ENCODE measurements at regions not wholly inside any gene's neighbourhood (a gene's known extent, or its start where the extent isn't known, plus 50 kb on each side); places are given as distances from the start of the nearest gene placed in this dataset.

- FAIRE-seq = no peak
- BruUV-seq (replicated peaks) = no TSS peak
- CTCF ChIA-PET = interaction anchor here (1.7 to 2.4 kb wide), 2 partner anchors 10 to 14 kb away, joined by 4 to 10 read pairs; no protein-coding TSS in a partner anchor
These were observed 112.1 kb downstream of the KIF4B start for GRCh38 chr5:155125551-155126095.

More at GRCh38 chr5:155125551-155126095, 112.1 kb downstream of the KIF4B start:
- Histone ChIP-seq H3K9me3 (replicated peaks; ENCODE audit: control insufficient read depth, insufficient read depth, low read length) (no peaks in the 10 kb centered on the region), H3K4me2 (ENCODE audit: insufficient read depth, low read length) (no peak overlapping the region), H3K27ac (ENCODE audit: insufficient read depth, low read depth, low read length) (no peak overlapping the region), H2AFZ (ENCODE audit: low read depth, low read length) (no peak overlapping the region), H3K27me3 (ENCODE audit: control insufficient read depth in 2 of 2, insufficient read depth in 2 of 2, low read length in 2 of 2) (peaks cover 0 to 2% of the 10 kb centered on the region in 2 experiments), H3K9me1 (replicated peaks; ENCODE audit: control insufficient read depth, extremely low read depth, insufficient read depth, low read length) (no peaks in the 10 kb centered on the region), H3K36me3 (ENCODE audit: control insufficient read depth in 2 of 2, extremely low read depth in 1 of 2, insufficient read depth in 2 of 2, low read length in 2 of 2) (no peaks in the 10 kb centered on the region), H3K9ac (replicated peaks; ENCODE audit: extremely low read depth, insufficient read depth, low read length) (no peak overlapping the region), H3K4me3 (replicated peaks in 1 of 3; ENCODE audit: insufficient read depth in 1 of 3, low read depth in 1 of 3, low read length in 3 of 3) (no peak overlapping the region), H3K4me1 (ENCODE audit: control insufficient read depth, extremely low read depth, insufficient read depth, low read length) (no peaks in the 10 kb centered on the region), H4K20me1 (replicated peaks; ENCODE audit: control insufficient read depth, extremely low read depth, insufficient read depth, low read length) (no peaks in the 10 kb centered on the region), H3K79me2 (ENCODE audit: control insufficient read depth, insufficient read depth, low read length) (no peaks in the 10 kb centered on the region)
- intact Hi-C loops (cut with micrococcal nuclease) (no loop called here), dilution Hi-C loops (cut with MboI; ENCODE audit: extremely low pct_ligation_motif_present, low sequenced_read_pairs) (no loop called here)
- DNase-seq (ENCODE audit: low read depth, low spot score) = no peak
- TF ChIP-seq JUN (IDR thresholded peaks at IDR 0.05; ENCODE audit: borderline replicate concordance, insufficient read depth, insufficient read length, low read depth) (no peak), MYC (IDR thresholded peaks at IDR 0.05; ENCODE audit: low read depth, low read length) (no peak), EZH2 (IDR thresholded peaks at IDR 0.05; ENCODE audit: borderline replicate concordance, low read depth, low read length, severe bottlenecking) (no peak), GATA2 (IDR thresholded peaks at IDR 0.05; ENCODE audit: insufficient read depth, insufficient read length, low read depth, low read length) (no peak), FOS (IDR thresholded peaks at IDR 0.05; ENCODE audit: borderline replicate concordance, insufficient read depth, low read length) (no peak), POLR2A (IDR thresholded peaks at IDR 0.05; ENCODE audit: low read depth, low read length) (no peak), POLR2AphosphoS5 (IDR thresholded peaks at IDR 0.05; ENCODE audit: insufficient read depth, low read depth, low read length) (no peak)
- TF ChIP-seq, protein P1, sequence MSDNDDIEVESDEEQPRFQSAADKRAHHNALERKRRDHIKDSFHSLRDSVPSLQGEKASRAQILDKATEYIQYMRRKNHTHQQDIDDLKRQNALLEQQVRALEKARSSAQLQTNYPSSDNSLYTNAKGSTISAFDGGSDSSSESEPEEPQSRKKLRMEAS (IDR thresholded peaks at IDR 0.05; ENCODE audit: insufficient read depth, insufficient read length) = no peak
- TF ChIP-seq, protein P2, sequence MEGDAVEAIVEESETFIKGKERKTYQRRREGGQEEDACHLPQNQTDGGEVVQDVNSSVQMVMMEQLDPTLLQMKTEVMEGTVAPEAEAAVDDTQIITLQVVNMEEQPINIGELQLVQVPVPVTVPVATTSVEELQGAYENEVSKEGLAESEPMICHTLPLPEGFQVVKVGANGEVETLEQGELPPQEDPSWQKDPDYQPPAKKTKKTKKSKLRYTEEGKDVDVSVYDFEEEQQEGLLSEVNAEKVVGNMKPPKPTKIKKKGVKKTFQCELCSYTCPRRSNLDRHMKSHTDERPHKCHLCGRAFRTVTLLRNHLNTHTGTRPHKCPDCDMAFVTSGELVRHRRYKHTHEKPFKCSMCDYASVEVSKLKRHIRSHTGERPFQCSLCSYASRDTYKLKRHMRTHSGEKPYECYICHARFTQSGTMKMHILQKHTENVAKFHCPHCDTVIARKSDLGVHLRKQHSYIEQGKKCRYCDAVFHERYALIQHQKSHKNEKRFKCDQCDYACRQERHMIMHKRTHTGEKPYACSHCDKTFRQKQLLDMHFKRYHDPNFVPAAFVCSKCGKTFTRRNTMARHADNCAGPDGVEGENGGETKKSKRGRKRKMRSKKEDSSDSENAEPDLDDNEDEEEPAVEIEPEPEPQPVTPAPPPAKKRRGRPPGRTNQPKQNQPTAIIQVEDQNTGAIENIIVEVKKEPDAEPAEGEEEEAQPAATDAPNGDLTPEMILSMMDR (IDR thresholded peaks at IDR 0.05; ENCODE audit: extremely low read depth in 1 of 2, insufficient read depth in 1 of 2, low read depth in 1 of 2, low read length in 2 of 2) = no peak
- POLR2A ChIA-PET = no interaction called here

Data from endothelial cell of umbilical vein (primary cell).